ENCODE measurements at regions not wholly inside any gene's neighbourhood (a gene's known extent, or its start where the extent isn't known, plus 50 kb on each side); places are given as distances from the start of the nearest gene placed in this dataset.
"Not testable (repeated sequence)": the region's sequence is repeated elsewhere in the genome, so short reads cannot be mapped to it uniquely, and the experiment has no call there.

GRCh38 chr5:114822436-114822835, 347.3 kb downstream of the TRIM36 start:
- DNase-seq (ENCODE audit: low read depth) = no peak

DNA sequence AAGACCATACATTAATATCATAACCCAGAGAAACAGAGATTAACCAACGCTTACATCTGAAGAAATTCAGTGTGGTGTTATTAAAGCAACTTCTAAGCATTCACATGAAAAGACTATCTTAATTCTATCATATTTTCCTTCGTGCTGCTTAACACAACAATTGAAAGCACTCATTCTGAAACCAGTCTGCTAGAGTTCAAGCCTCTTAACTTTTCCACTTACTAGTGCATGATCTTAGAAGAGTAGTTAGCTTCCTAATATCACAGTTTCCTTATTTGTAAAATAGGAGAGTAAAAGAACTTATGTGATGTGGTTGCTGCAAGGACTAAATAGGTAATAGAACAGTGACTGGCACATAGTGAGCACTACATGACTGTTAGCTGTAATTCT, 379.3 kb downstream of the TRIM36 start:
- DNase-seq (ENCODE audit: low read depth) = no peak

DNA sequence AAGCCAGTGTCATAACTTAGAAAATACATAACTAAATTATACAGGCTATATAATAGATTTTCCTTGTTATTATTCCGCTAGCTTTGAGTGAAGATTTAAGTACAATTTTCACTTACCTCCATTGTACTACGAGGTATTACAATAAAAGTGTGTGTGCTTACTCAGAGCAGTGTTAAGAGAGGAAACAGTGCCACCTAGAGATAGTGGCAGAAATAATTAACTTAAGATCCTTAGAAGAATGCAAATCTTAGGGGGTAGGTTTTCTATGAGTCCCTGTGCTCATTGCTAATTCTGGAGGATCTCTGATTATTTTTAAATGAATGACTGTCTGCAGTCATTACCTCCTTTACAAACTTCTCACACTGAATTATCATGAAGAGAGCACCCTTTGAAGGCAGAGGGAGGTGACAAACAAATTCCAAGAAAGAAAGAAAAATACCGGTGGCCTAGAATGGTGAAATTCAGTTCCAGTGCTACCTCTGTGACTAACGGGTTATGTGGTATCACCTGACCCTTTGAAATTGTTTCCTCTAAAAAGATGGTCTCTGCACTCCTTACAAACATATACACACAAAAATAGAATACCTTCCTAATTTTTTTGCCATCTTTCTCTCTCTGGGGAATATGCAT, 379.8 kb downstream of the TRIM36 start:
- DNase-seq (ENCODE audit: low read depth) = no peak

- DNase-seq (ENCODE audit: low read depth) = no peak
Observed at GRCh38 chr5:114782869-114783268, 386.8 kb downstream of the TRIM36 start.

DNA sequence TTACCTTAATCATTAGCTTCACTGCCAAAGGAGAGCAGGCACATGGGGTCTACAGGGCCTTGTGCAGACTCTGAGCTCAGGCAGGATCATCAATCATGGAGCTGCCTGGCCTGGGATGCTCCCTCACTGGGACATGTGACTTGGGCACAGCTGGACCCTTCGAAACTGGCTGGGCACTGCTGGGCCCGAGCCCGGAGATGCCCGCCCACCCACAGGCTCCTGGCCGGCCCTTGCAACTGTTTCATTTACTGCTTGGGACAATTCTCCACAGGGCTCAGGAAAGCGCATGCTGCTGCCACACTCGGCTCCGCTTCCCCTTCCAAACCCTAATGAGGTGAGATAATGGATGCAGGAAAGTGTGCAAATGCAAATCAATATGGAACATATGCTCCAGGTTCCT, 387.5 kb downstream of the TRIM36 start:
- DNase-seq (ENCODE audit: low read depth) = no peak

DNA sequence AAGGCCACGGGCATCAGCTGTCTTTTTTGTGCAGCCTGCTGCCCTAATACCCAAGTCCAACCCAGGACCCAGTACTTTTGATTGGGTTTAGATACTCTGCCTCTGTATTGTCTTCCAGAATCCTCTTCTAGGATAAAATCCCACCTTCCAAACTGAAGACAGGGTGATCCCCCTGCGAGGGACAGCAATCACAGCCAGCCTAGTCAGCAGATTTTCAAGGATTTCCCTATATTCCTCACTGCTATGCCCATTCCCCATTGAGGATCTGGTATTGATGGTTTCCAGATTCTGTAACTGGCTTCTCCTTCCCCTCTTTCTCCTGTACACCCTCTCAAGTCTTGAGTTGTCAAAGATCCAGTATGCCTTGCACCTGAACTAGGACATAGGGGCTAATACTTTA, 389.4 kb downstream of the TRIM36 start:
- no peak for DNase-seq (ENCODE audit: low read depth)

GRCh38 chr5:114744406-114744805, 382.5 kb downstream of the KCNN2 start:
- DNase-seq (ENCODE audit: low read depth) = no peak

- no peak for DNase-seq (ENCODE audit: low read depth)
Observed at GRCh38 chr5:114734238-114734637, 372.4 kb downstream of the KCNN2 start.

DNA sequence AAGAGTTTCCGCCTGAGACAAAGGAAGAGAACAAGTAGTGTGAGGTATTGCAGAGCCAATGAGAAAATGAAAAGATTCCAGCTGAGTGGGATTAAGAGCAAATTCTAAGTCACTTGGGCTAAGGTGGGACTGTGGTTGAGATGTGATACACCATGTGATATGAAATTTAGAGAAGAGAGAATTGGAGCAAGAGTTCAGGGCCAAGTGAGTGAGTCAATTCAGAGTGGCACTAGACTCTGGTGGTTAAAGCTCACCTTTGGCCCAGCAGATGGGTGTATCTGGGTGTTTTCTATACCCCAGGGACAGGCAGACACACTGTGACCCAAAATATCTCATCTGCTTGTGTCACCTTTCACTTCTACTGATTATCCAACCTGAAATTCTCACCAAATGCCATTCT, 368.1 kb downstream of the KCNN2 start:
- no peak for DNase-seq (ENCODE audit: low read depth)

- DNase-seq (ENCODE audit: low read depth) = no peak
Observed at GRCh38 chr5:114727358-114727757, 365.5 kb downstream of the KCNN2 start.

- no peak for DNase-seq (ENCODE audit: low read depth)
Observed at GRCh38 chr5:114726131-114726530, 364.3 kb downstream of the KCNN2 start.

DNA sequence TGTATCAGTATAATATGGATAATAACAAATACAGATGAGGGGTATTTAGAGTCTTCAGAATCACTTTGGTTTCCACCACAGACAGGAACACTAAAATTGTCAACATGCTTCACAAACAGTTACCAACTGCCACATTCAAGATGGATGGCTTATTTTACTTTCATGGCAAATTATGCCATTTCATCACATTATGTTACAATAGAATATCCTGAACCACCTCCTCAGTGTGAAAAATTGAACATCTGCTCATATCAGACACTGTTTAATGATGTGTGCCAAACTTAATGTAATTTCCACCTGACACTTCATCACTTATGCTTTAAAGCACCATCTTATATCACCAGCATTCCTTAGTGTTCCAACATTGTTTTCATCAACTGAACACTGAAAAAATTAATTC, 357.4 kb downstream of the KCNN2 start:
- DNase-seq (ENCODE audit: low read depth) = no peak

GRCh38 chr5:114716955-114717354, 355.1 kb downstream of the KCNN2 start:
- no peak for DNase-seq (ENCODE audit: low read depth)

- not testable (repeated sequence) for DNase-seq (ENCODE audit: low read depth)
Observed at GRCh38 chr5:114704225-114704893, 342.5 kb downstream of the KCNN2 start.

- no peak for DNase-seq (ENCODE audit: low read depth)
Observed at GRCh38 chr5:114702731-114703130, 340.9 kb downstream of the KCNN2 start.

DNA sequence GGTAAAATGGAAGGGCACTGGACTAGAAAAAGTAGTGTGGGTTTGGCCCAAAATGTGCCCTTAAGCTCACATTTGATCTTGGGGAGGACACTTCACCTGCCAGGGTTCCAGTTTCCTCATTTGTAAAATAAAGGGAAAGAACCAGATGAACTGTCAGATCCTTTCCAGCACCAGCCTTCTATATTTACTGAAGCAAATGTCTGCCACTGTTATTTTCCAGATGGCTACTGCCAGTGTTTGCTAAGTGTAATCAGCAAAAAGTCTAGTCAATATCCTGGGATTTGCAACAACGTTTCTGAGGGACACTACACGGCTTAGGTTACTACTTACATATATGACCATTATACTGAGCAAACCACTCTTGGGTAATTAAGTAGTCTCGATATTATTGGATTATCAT, 340.3 kb downstream of the KCNN2 start:
- no peak for DNase-seq (ENCODE audit: low read depth)

DNA sequence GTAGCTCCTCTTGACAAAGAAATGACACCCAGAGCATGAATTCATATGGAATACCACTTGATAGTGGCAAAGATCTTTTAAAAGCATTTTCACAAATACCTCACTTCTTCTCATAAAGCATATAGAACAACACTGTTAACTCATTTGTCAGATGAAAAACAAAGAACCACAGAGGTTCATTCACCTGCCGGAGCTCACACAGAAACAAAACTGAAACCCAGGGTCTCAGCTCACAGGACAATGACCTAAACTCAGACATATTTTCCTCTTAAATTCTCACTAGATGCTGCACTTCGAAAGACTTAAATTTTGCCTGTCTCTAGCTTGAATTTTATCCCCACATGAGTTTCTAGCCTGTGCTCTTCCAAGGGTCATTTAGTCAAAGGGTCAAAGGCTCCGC, 339.0 kb downstream of the KCNN2 start:
- DNase-seq (ENCODE audit: low read depth) = no peak

- DNase-seq (ENCODE audit: low read depth) = no peak
Observed at GRCh38 chr5:114695292-114695904, 333.5 kb downstream of the KCNN2 start.

DNA sequence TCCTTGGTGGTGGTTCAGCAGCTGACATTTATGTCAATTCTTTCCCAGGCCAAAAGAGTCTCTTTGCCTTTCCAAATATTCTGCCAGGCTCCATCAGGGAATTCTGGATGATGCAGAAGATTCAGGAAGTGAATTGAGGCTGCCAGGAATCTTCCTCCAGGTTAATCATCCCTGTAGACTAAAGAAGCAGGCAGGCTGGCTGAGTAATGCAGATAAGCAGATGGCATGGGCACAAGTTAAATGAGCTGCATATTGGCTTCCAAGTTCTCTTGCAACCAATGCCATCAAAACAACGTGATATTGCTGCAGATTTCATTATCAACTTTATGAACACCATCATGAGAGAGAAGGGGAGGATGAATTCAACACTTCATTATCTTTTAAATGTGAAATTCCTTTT, 324.5 kb downstream of the KCNN2 start:
- DNase-seq (ENCODE audit: low read depth) = no peak

DNA sequence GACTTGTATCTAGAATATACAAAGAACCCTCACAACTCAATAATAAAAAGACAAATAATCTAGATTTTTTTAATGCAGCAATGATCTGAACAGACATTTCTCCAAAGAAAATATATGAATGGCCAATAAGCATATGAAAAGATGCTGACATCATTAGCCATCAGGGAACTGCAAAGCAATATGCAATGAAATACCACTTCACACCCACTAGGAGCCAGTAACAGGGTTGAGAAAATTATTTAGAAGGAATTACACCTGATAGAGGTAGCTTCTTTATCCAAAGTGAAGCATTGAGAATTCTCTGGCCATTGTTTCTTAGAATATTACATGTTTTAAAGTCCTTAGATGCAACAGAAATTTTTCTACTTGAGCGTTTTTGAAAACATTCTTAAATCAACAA, 316.9 kb downstream of the KCNN2 start:
- DNase-seq (ENCODE audit: low read depth) = no peak

DNA sequence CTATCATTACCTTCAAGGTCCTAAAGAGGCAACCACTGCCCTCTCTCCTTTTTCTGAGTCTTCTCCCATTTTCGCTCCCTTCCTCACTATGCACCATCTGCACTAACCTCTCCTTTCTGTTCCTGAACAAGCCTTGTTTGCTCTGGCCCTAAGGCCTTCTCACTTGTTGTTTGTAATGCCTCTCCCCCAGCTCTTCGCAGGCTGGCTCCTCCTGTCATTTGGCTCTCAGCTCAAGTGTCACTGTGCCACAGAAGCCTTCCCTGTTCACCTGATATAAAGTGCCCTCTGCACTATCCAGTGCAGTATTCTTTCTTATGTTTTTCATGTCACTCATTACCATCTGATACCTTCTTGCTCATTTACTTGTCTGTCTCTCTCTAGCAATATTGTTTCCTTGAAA, 303.7 kb downstream of the KCNN2 start:
- no peak for DNase-seq (ENCODE audit: low read depth)

DNA sequence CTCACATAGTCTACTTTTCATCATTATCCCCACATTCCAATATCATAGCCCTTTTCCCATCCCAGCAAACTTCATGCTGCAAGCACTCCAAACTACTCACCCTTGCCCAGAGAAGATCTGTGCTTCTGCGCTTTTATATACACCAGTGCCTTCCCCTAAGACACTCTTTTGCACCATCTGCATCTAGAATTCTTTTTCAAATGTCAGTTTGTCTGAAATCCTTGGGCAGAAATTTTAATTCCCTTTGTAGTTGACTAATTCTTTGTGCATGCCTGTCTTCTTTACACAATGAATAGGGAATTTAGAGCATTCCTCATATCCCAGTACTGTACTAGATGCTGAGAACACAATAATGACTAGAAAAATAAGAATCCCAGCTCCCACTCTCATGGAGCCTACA, 298.9 kb downstream of the KCNN2 start:
- no peak for DNase-seq (ENCODE audit: low read depth)

- DNase-seq (ENCODE audit: low read depth) = no peak
Observed at GRCh38 chr5:114658194-114658593, 296.3 kb downstream of the KCNN2 start.
